HG03565 (cell line): ENCODE measurements at regions not wholly inside any gene's neighbourhood (a gene's known extent, or its start where the extent isn't known, plus 50 kb on each side); places are given as distances from the start of the nearest gene placed in this dataset.

Experiments used
- ATAC-seq: cut with Tn5 transposase; IDR thresholded peaks from one replicate; pipeline ENCODE4 v1.9.1; 2021; ENCODE audit warnings: mild to moderate bottlenecking, moderate library complexity; ENCODE audit not compliant: unreplicated experiment

DNA sequence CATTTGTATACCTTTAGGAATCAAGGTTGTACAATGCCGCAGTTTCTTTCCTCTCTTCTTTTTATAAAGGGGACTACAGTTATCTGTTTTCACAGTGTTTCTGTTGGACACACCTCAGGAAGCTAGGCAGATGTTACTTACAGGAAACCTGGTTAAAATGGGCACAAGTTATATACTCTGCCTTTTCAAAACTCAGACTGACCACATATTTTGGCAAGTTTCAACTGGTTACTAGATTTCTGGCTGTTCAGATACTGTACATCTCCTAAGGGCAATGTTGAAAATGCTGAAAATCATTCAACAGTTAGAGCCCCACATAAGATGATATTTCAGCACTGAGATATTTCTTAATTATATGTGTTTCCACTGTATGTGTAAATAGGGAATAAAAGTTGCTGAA lies 92.5 kb upstream of the SLC35B3 start:
- ATAC-seq: no peak

DNA sequence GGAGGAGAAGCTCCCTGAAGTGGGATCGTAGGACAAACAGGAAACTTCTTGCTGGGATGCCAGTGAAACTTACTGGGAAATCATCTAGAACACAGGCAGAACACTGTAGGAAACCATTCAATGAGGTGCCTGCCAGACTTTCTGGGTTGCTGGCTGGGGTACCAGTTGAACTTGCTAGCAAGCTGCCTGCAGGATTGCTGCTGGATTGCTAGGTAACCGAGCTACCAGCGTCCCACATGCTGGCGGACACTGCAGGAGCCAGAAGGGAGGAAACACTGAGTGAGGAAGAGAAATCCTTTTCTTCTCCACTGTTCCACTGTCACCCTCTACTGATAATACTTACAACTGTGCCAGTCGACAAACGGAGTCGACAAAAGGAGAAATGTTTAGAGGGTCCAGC lies 91.3 kb upstream of the SLC35B3 start:
- no peak for ATAC-seq

DNA sequence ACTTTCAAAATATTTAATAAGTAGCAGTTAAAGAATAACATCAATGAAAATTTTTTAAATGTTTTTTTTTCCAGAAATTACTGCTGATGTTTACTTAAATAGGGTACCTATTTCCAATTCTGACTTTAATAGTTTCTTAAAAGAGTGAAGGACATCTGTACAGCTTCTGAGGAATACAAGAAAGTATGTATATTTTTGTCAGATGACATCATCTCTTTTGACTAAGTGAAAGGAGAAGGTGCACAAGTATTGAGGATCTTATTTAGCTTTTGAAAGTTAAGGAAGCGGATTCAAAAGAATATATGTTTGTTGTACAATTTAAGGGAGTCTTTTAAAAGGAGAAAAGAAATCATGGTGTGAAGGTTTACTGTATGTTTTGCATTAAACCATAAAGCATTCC lies 90.0 kb upstream of the SLC35B3 start:
- ATAC-seq: no peak

DNA sequence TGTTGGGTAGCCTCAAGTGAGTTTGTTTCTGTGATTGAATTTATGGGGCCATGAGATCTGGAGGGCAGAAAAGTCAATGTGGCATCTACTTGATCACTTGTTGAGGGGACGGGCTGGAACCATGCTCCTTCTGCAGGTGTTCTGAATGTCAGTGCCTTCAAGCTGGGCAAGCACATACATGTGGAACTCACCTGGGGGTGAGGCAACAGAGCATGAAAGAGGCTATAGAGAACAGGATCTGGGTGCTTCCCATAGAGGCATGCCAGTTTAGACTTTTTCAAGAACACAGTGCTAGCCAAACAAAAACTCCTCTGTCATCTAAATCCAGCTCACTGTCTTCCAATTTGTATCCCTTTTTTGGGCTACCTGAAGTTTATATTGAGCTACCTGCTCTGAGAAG lies 77.8 kb upstream of the SLC35B3 start:
- no peak for ATAC-seq

DNA sequence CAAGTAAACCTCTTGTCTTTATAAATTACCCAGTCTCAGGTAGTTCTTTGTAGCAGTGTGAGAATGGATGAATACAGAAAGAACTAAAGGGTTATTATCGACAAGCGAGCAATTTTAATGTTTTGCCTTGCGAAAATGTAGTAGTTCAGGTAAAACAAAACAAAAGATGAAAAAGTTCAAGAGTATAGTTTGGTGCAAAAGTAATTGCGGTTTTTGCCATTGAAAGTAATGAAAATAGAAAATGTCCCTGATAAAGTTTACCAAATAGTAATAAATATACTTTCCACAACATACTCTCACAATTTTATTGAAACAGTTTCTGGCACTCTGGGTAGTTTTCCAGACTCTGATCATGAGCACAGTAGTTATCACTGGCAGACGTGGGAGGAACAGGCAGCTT lies 71.9 kb upstream of the SLC35B3 start:
- ATAC-seq: no peak

DNA sequence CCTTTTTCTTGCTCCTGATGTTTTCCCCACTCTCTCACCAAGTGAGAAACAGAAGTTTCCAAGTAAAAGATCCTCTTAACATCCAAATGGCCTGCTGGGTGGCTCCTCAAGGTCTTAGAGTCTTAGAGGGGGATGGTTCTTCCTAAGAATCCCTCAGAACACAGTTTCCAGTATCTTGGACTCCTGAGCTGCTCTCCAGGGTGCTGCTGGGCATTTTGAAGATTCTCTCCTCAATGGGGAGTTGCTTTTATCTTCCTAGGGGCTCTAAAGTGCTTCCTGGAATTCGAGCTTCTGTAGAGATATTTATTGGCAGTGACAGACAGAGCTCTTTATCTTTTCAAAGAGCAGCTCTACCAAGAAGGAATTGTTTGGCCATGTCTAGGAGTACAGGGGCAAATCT lies 70.8 kb upstream of the SLC35B3 start:
- ATAC-seq: no peak

DNA sequence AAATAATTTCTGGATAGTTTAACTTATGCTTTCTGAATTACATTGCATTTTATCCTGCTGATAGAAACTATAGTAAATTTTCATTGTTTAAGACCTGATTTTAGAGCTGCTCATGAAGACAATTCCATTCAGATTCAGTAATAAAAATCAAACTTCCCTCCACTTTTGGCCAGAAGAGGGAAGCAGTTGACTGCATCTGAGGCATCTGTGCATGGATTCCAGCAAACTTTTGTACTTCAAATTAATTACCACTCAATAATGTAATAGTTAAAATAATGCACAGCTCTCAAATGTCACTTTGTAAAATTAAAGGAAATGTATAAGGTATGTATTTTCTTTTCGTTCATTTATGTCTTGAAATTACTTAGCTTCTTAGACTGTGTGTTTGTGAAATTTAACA lies 64.2 kb upstream of the SLC35B3 start:
- no peak for ATAC-seq

DNA sequence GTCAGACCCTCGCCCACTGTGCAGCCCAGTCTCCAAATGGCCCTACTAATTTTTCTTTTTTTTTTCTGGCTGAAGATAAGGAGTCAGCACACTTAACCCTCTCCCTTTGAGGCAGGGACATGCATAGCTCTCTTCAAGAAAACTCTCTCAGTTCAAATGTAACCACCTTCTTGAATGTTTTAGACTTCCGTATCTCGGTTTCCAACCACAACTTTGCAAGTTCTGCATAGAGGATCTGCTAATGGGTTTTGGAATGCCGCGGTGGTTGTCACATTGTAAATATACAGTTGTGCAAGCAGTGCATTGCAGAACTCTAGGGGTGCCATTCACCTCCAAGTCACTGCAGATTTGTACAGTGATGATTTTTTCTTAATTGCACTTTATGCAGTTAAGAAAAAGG lies 59.4 kb upstream of the SLC35B3 start:
- no peak for ATAC-seq

DNA sequence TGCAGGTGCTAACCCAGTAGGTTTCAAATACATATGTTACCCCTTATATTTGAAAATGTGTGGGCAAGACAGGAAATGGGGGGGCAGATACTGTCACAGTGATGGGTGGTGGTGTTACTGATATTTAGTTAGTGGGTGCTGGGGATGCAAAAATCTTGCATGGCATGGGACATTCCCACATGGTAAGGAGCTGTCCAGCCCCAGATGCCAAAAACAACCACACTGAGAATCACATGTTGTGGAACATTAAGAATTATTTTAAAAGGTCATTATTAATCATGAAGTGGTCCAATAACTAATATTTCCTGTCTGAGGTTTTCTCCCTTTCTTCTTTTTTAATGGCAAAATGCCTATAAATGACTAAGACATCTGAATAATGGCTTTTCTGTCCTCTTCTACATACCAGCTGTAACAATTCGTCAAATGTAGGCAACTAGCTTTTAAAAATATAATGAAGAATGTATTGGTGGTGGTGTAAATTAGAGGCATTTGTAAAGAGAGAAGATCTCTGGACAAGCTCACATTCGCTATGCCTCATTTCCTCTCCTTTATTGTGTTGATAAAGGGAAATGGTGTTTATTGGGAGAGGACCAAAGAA lies 57.3 kb upstream of the SLC35B3 start:
- no peak for ATAC-seq
